Kidney (tissue), 13 donors: ENCODE measurements at regions not wholly inside any gene's neighbourhood (a gene's known extent, or its start where the extent isn't known, plus 50 kb on each side); places are given as distances from the start of the nearest gene placed in this dataset.

ENCODE experiments used
- DNase-seq, 5 donors: peaks; one replicate each; pipeline ENCODE4 v3.0.0-alpha.2; 2013 to 2020
- FAIRE-seq: peaks from 2 replicates; lab custom pipeline; 2012; peaks lifted over from hg19 to GRCh38; lab: Jason Lieb, UNC
- H3K27ac ChIP-seq, 2 donors: one replicate each; pipeline ENCODE4 v1.7.0; 2013; ENCODE audit warnings: low read depth in 2 of 2, low read length in 2 of 2, inconsistent platforms in 1 of 2
- H3K27me3 ChIP-seq: one replicate; pipeline ENCODE4 v1.7.1; 2013; ENCODE audit warnings: low read length, inconsistent platforms; ENCODE audit not compliant: control insufficient read depth, insufficient read depth
- H3K36me3 ChIP-seq, 3 donors: one replicate each; pipeline versions ENCODE4 v1.7.0 to v1.7.1; 2013; ENCODE audit warnings: low read length in 3 of 3, control low read depth in 1 of 3, inconsistent platforms in 1 of 3; ENCODE audit not compliant: insufficient read depth in 3 of 3, control insufficient read depth in 2 of 3
- H3K4me1 ChIP-seq, 3 donors: one replicate each; pipeline versions ENCODE4 v1.7.0 to v1.7.1; 2013; ENCODE audit warnings: low read length in 3 of 3, inconsistent platforms in 1 of 3, low read depth in 1 of 3; ENCODE audit not compliant: control insufficient read depth in 2 of 3, insufficient read depth in 2 of 3
- H3K4me3 ChIP-seq, 3 donors: one replicate each; pipeline versions ENCODE4 v1.7.0 to v1.8.1; 2013; ENCODE audit warnings: low read length in 3 of 3, control low read depth in 1 of 3, inconsistent platforms in 1 of 3
- H3K9ac ChIP-seq, 3 donors: one replicate each; pipeline versions ENCODE4 v1.7.0 to v1.7.1; 2013; ENCODE audit warnings: low read length in 3 of 3, control low read depth in 1 of 3, inconsistent platforms in 1 of 3
- H3K9me3 ChIP-seq, 3 donors: one replicate each; pipeline versions ENCODE4 v1.7.0 to v1.7.1; 2013; ENCODE audit warnings: low read length in 3 of 3, control low read depth in 1 of 3, inconsistent platforms in 1 of 3; ENCODE audit not compliant: control insufficient read depth in 2 of 3, insufficient read depth in 1 of 3
- CTCF ChIP-seq: IDR thresholded peaks from 3 replicates; pipeline ENCODE4 v1.5.1; 2012; ENCODE audit warnings: mild to moderate bottlenecking, moderate library complexity, borderline replicate concordance; ENCODE audit not compliant: insufficient read depth; ENCODE audit errors: extremely low read depth
- intact Hi-C: fragments of 100-400 bp; cut with DNase I; formaldehyde crosslinking; loops from one replicate; pipeline ENCODE4 v1.11.1; 2022
- donor health status: control.
- donor health status: control.
- donor health status: control.
- donor health status: control.
- donor health status: control.
- donor health status: DM: yes; HTN: yes; CAD: no.
- donor health status: Normal renal cell carcinoma (clear cell type).

DNA sequence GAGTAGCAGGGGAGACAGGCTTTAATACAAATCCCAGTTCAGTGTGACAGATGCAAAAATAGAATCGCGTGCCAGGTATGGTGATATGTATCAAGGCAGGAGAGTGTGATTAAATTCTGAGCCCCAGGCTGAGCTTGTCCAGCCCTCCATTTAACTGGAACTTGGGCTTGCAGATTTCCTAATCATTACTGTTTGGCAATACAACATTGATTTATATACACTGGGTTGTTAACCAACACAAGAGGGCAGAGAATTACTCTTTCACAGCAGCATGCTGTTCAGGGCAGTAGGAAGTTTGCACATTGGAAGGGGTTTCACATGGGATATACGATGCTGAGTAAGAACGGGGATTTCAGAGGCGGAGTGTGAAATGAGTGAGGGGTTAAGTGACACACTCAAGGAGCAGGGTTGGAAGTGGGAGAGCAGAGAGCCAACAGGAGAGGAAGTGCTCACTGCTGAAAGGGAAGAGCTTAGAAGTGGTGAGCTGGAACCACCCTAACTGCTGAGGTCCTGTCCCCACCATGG lies 70.8 kb upstream of the ATXN1 start:
- DNase-seq (no peak), FAIRE-seq (no peak)
- intact Hi-C loops: no loop called here
- Histone ChIP-seq H3K9me3 (no peaks in the 10 kb centered on the region), H3K4me1 (peaks cover 0 to 2% (median 0%) of the 10 kb centered on the region in 3 donors), H3K27ac (peak overlapping the region in 1 of 2 donors; percentile 1), H3K27me3 (no peaks in the 10 kb centered on the region), H3K9ac (no peak overlapping the region), H3K4me3 (no peak overlapping the region), H3K36me3 (no peaks in the 10 kb centered on the region)
- peak; percentile 4 for TF ChIP-seq CTCF

GRCh38 chr6:16831136-16831535 lies 69.9 kb upstream of the ATXN1 start:
- DNase-seq (no peak), FAIRE-seq (no peak)
- Histone ChIP-seq H3K36me3 (no peaks in the 10 kb centered on the region), H3K27me3 (no peaks in the 10 kb centered on the region), H3K4me1 (peaks cover 0 to 2% (median 0%) of the 10 kb centered on the region in 3 donors), H3K4me3 (no peak overlapping the region), H3K9me3 (no peaks in the 10 kb centered on the region), H3K27ac (peak overlapping the region in 1 of 2 donors; percentile 27), H3K9ac (no peak overlapping the region)
- TF ChIP-seq CTCF: no peak
- intact Hi-C loops: no loop called here

- H3K9me3 ChIP-seq: no peaks in the 10 kb centered on the region
- FAIRE-seq (no peak), DNase-seq (no peak)
- TF ChIP-seq CTCF: no peak
- no peak overlapping the region for H3K9ac ChIP-seq
- H3K4me1 ChIP-seq: peaks cover 0 to 4% (median 0%) of the 10 kb centered on the region in 3 donors
- H3K36me3 ChIP-seq: no peaks in the 10 kb centered on the region
- H3K27me3 ChIP-seq: no peaks in the 10 kb centered on the region
- H3K27ac ChIP-seq: no peak overlapping the region
- intact Hi-C loops: no loop called here
- no peak overlapping the region for H3K4me3 ChIP-seq
These were observed 66.8 kb upstream of the ATXN1 start for GRCh38 chr6:16828058-16828457.

- FAIRE-seq (no peak), DNase-seq (no peak)
- intact Hi-C loops: no loop called here
- Histone ChIP-seq H3K4me3 (no peak overlapping the region), H3K4me1 (peaks cover 0 to 4% (median 0%) of the 10 kb centered on the region in 3 donors), H3K9ac (no peak overlapping the region), H3K27me3 (no peaks in the 10 kb centered on the region), H3K27ac (no peak overlapping the region), H3K36me3 (no peaks in the 10 kb centered on the region), H3K9me3 (no peaks in the 10 kb centered on the region)
- TF ChIP-seq CTCF: no peak
These were observed 66.4 kb upstream of the ATXN1 start for GRCh38 chr6:16827627-16828026.
